Osteoblast (primary cell): ENCODE measurements at regions not wholly inside any gene's neighbourhood (a gene's known extent, or its start where the extent isn't known, plus 50 kb on each side); places are given as distances from the start of the nearest gene placed in this dataset.
"Not testable (repeated sequence)": the region's sequence is repeated elsewhere in the genome, so short reads cannot be mapped to it uniquely, and the experiment has no call there.

Experiments
- DNase-seq: peaks from one replicate; pipeline ENCODE4 v3.0.0; 2011; ENCODE audit warnings: low spot score, mixed read lengths; ENCODE audit not compliant: insufficient read length; ENCODE audit errors: missing footprints
- H2AFZ ChIP-seq: 2 replicates; pipeline ENCODE4 v1.6.0; 2011; ENCODE audit warnings: mild to moderate bottlenecking, low read length
- H3K27ac ChIP-seq: 2 replicates; pipeline ENCODE4 v1.5.1; 2011; ENCODE audit warnings: mild to moderate bottlenecking, low read depth, low read length, moderate library complexity
- H3K27me3 ChIP-seq: 2 replicates; pipeline ENCODE4 v1.6.0; 2012; ENCODE audit warnings: mild to moderate bottlenecking, control low read depth, inconsistent platforms, low read length, moderate library complexity; ENCODE audit not compliant: insufficient read depth
- H3K36me3 ChIP-seq: 2 replicates; pipeline ENCODE4 v1.5.1; 2011; ENCODE audit warnings: mild to moderate bottlenecking, low read length, control low read depth, moderate library complexity; ENCODE audit not compliant: insufficient read depth
- H3K4me1 ChIP-seq: 2 replicates; pipeline ENCODE4 v1.5.1; 2011; ENCODE audit warnings: mild to moderate bottlenecking, low read length, control low read depth, moderate library complexity; ENCODE audit not compliant: insufficient read depth
- H3K4me2 ChIP-seq: 2 replicates; pipeline ENCODE4 v1.6.0; 2011; ENCODE audit warnings: mild to moderate bottlenecking, low read length; ENCODE audit not compliant: insufficient read depth
- H3K4me3 ChIP-seq: fragments of 200-600 bp; sonication (generic); 3 replicates; pipeline ENCODE4 v1.5.1; 2012; ENCODE audit warnings: mild to moderate bottlenecking, low read length, inconsistent platforms; ENCODE audit not compliant: insufficient read depth
- H3K79me2 ChIP-seq: 2 replicates; pipeline ENCODE4 v1.6.0; 2012; ENCODE audit warnings: mild to moderate bottlenecking, low read length, control low read depth, inconsistent platforms; ENCODE audit not compliant: insufficient read depth
- H3K9me3 ChIP-seq: 2 replicates; pipeline ENCODE4 v1.5.1; 2011; ENCODE audit warnings: low read depth, low read length, control low read depth
- H4K20me1 ChIP-seq: 2 replicates; pipeline ENCODE4 v1.6.0; 2012; ENCODE audit warnings: mild to moderate bottlenecking, low read length, control low read depth; ENCODE audit not compliant: insufficient read depth
- CTCF ChIP-seq: IDR thresholded peaks from 2 replicates; pipeline ENCODE4 v1.5.1; 2011; ENCODE audit warnings: mild to moderate bottlenecking, low read depth, low read length, moderate library complexity; ENCODE audit errors: extremely low read depth

GRCh38 chr6:81353262-81353661, 399.2 kb downstream of the TENT5A start:
- DNase-seq, result no peak
- no peaks in the 10 kb centered on the region for H3K9me3 ChIP-seq
- TF ChIP-seq CTCF, result no peak

GRCh38 chr6:81344026-81344425, 408.5 kb downstream of the TENT5A start:
- not testable (repeated sequence) for H3K79me2 ChIP-seq, H3K4me2 ChIP-seq, H3K27ac ChIP-seq, DNase-seq, H3K36me3 ChIP-seq, H3K4me1 ChIP-seq, H4K20me1 ChIP-seq, H3K4me3 ChIP-seq, H2AFZ ChIP-seq, H3K9me3 ChIP-seq, H3K27me3 ChIP-seq

More at GRCh38 chr6:81353262-81353661, 399.2 kb downstream of the TENT5A start:
- Histone ChIP-seq H3K36me3 (no peaks in the 10 kb centered on the region), H3K4me3 (no peak overlapping the region), H2AFZ (no peak overlapping the region), H3K79me2 (no peaks in the 10 kb centered on the region), H3K27ac (no peak overlapping the region), H3K4me2 (no peak overlapping the region), H3K4me1 (no peaks in the 10 kb centered on the region), H4K20me1 (no peaks in the 10 kb centered on the region), H3K27me3 (no peaks in the 10 kb centered on the region)

DNA sequence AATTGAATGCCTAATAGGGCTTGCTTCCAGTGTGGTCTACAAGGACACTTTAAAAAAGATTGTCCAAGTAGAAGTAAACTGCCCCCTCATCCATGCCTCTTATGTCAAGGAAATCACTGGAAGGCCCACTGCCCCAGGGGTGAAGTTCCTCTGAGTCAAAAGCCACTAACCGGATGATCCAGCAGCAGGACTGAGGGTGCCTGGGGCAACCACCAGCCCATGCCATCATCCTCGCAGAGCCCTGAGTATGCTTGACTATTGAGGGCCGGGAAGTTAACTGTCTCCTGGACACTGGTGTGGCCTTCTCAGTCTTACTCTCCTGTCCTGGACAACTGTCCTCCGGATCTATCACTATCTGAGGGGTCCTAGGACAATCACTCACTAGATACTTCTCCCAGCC, 411.5 kb downstream of the TENT5A start:
- Histone ChIP-seq H3K27ac (no peak overlapping the region), H3K4me3 (no peak overlapping the region), H3K4me2 (no peak overlapping the region), H3K4me1 (no peaks in the 10 kb centered on the region), H4K20me1 (no peaks in the 10 kb centered on the region), H3K9me3 (no peaks in the 10 kb centered on the region), H3K27me3 (no peaks in the 10 kb centered on the region), H3K36me3 (no peaks in the 10 kb centered on the region), H2AFZ (no peak overlapping the region), H3K79me2 (no peaks in the 10 kb centered on the region)
- no peak for TF ChIP-seq CTCF
- no peak for DNase-seq

- H4K20me1 ChIP-seq, result no peaks in the 10 kb centered on the region
- H3K4me2 ChIP-seq, result peak overlapping the region; percentile 1
- H3K27me3 ChIP-seq, result no peaks in the 10 kb centered on the region
- H2AFZ ChIP-seq, result no peak overlapping the region
- no peaks in the 10 kb centered on the region for H3K79me2 ChIP-seq
- peak overlapping the region; percentile 26 for H3K27ac ChIP-seq
- peaks cover 28% of the 10 kb centered on the region for H3K4me1 ChIP-seq
- no peak overlapping the region for H3K4me3 ChIP-seq
- no peaks in the 10 kb centered on the region for H3K36me3 ChIP-seq
- DNase-seq, result no peak
- no peak for TF ChIP-seq CTCF
- H3K9me3 ChIP-seq, result no peaks in the 10 kb centered on the region
Observed at GRCh38 chr6:81331526-81331925, 421.0 kb downstream of the TENT5A start.

DNA sequence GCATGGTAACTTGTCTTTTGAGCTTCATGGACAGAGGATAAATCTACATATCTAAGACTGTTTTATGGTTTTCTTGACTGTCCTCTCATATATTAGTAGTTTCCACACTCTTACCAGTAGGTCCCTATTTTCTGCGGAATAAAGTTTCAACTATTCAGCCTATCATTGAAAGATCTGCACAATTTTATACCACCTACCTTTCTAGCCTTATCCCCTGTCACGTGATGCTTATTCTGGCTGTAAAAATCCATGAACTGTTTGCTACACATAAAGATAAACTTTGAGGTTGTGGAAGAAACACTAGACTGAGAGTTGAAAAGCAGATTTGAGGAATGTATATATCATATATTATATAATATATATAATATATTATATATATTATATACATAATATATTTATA, 423.8 kb downstream of the TENT5A start:
- no peak for DNase-seq
- H4K20me1 ChIP-seq, result no peaks in the 10 kb centered on the region
- H3K36me3 ChIP-seq, result no peaks in the 10 kb centered on the region
- no peaks in the 10 kb centered on the region for H3K27me3 ChIP-seq
- no peak overlapping the region for H3K4me3 ChIP-seq
- H3K4me1 ChIP-seq, result peaks cover 31% of the 10 kb centered on the region
- H3K4me2 ChIP-seq, result no peak overlapping the region
- no peak for TF ChIP-seq CTCF
- no peaks in the 10 kb centered on the region for H3K79me2 ChIP-seq
- no peaks in the 10 kb centered on the region for H3K9me3 ChIP-seq
- H2AFZ ChIP-seq, result no peak overlapping the region
- H3K27ac ChIP-seq, result peak overlapping the region; percentile 90
